Umbilical cord (tissue), 1 donor: ENCODE measurements at regions not wholly inside any gene's neighbourhood (a gene's known extent, or its start where the extent isn't known, plus 50 kb on each side); places are given as distances from the start of the nearest gene placed in this dataset.

Experiments
- DNase-seq: peaks from one replicate; pipeline ENCODE4 v3.0.0-alpha.2; 2015; ENCODE audit warnings: low spot score

GRCh38 chr15:97085731-97086130 lies 755.2 kb downstream of the NR2F2 start:
- no peak for DNase-seq

- DNase-seq, result no peak
Observed at GRCh38 chr15:97087006-97087741, 756.7 kb downstream of the NR2F2 start.

GRCh38 chr15:97091093-97091492 lies 760.6 kb downstream of the NR2F2 start:
- DNase-seq, result no peak

- no peak for DNase-seq
Observed at GRCh38 chr15:97092656-97093055, 762.2 kb downstream of the NR2F2 start.

GRCh38 chr15:97096303-97096835 lies 765.9 kb downstream of the NR2F2 start:
- DNase-seq, result no peak

GRCh38 chr15:97099040-97099439 lies 768.5 kb downstream of the NR2F2 start:
- no peak for DNase-seq

- DNase-seq, result no peak
Observed at GRCh38 chr15:97101572-97101971, 771.1 kb downstream of the NR2F2 start.

- no peak for DNase-seq
Observed at GRCh38 chr15:97114900-97115760, 784.6 kb downstream of the NR2F2 start.

- DNase-seq, result no peak
Observed at GRCh38 chr15:97115761-97116070, 785.2 kb downstream of the NR2F2 start.

- DNase-seq, result no peak
Observed at GRCh38 chr15:97124790-97125189, 794.3 kb downstream of the NR2F2 start.

- no peak for DNase-seq
Observed at GRCh38 chr15:97126553-97127233, 796.2 kb downstream of the NR2F2 start.

GRCh38 chr15:97129674-97130073 lies 799.2 kb downstream of the NR2F2 start:
- no peak for DNase-seq

- no peak for DNase-seq
Observed at GRCh38 chr15:97140216-97140615, 809.7 kb downstream of the NR2F2 start.

- no peak for DNase-seq
Observed at GRCh38 chr15:97141360-97141759, 810.9 kb downstream of the NR2F2 start.

GRCh38 chr15:97141871-97142270 lies 811.4 kb downstream of the NR2F2 start:
- DNase-seq, result peak; percentile 58

GRCh38 chr15:97143592-97144376 lies 813.3 kb downstream of the NR2F2 start:
- no peak for DNase-seq

GRCh38 chr15:97144377-97144711 lies 813.8 kb downstream of the NR2F2 start:
- DNase-seq, result no peak

- DNase-seq, result no peak
Observed at GRCh38 chr15:97146929-97147870, 813.3 kb upstream of the ARRDC4 start.

- DNase-seq, result no peak
Observed at GRCh38 chr15:97153356-97153965, 807.0 kb upstream of the ARRDC4 start.

GRCh38 chr15:97156739-97157265 lies 803.7 kb upstream of the ARRDC4 start:
- no peak for DNase-seq
